ENCODE measurements at regions not wholly inside any gene's neighbourhood (a gene's known extent, or its start where the extent isn't known, plus 50 kb on each side); places are given as distances from the start of the nearest gene placed in this dataset.

DNA sequence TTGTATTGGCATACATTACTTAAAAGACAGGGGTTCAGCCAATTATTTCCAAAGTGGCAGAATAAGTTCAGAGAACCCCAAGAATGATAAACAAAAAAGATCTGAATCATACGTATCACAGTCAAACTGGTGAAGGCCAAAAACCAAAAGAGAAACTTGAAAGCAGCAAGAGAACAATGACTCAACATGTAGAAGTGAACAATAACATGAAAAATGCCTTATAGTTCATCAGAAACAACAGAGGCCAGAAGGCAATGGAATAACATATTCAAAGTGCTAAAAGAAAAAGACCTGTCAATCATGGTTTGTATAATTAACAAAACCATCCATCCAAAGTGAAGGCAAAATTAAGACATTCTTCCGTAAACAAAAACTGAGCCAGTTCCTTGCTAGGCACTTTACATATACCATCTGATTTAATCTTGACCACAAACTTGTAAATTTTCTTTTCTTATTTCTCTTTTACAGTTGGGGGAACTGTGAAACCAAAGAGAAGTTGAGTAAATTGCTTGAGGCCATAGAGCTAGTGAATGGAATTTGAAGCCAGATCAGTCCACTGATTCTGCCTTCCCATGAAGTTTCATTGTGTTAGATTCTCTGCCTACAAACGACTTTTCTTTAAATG is 232.1 kb upstream of the SEL1L start:
- TF ChIP-seq USF1 (CRISPR knock-in tag; IDR thresholded peaks at IDR 0.05) (no peak), OVOL2 (CRISPR knock-in tag; IDR thresholded peaks at IDR 0.05; ENCODE audit: borderline replicate concordance) (no peak), ESRRA (CRISPR knock-in tag; IDR thresholded peaks at IDR 0.05; ENCODE audit: borderline replicate concordance) (no peak), ZNF121 (CRISPR knock-in tag; IDR thresholded peaks at IDR 0.05) (no peak), USF2 (CRISPR knock-in tag; IDR thresholded peaks at IDR 0.05) (no peak), ZBTB21 (CRISPR knock-in tag; IDR thresholded peaks at IDR 0.05; ENCODE audit: borderline replicate concordance) (no peak), ZNF416 (CRISPR knock-in tag; IDR thresholded peaks at IDR 0.05) (no peak), NR2C2 (CRISPR knock-in tag; IDR thresholded peaks at IDR 0.05) (no peak)
- TF ChIP-seq, protein P1, sequence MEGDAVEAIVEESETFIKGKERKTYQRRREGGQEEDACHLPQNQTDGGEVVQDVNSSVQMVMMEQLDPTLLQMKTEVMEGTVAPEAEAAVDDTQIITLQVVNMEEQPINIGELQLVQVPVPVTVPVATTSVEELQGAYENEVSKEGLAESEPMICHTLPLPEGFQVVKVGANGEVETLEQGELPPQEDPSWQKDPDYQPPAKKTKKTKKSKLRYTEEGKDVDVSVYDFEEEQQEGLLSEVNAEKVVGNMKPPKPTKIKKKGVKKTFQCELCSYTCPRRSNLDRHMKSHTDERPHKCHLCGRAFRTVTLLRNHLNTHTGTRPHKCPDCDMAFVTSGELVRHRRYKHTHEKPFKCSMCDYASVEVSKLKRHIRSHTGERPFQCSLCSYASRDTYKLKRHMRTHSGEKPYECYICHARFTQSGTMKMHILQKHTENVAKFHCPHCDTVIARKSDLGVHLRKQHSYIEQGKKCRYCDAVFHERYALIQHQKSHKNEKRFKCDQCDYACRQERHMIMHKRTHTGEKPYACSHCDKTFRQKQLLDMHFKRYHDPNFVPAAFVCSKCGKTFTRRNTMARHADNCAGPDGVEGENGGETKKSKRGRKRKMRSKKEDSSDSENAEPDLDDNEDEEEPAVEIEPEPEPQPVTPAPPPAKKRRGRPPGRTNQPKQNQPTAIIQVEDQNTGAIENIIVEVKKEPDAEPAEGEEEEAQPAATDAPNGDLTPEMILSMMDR (IDR thresholded peaks at IDR 0.05): no peak
- TF ChIP-seq, protein P2, sequence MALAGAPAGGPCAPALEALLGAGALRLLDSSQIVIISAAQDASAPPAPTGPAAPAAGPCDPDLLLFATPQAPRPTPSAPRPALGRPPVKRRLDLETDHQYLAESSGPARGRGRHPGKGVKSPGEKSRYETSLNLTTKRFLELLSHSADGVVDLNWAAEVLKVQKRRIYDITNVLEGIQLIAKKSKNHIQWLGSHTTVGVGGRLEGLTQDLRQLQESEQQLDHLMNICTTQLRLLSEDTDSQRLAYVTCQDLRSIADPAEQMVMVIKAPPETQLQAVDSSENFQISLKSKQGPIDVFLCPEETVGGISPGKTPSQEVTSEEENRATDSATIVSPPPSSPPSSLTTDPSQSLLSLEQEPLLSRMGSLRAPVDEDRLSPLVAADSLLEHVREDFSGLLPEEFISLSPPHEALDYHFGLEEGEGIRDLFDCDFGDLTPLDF (CRISPR knock-in tag; IDR thresholded peaks at IDR 0.05): no peak
- TF ChIP-seq, protein P3, sequence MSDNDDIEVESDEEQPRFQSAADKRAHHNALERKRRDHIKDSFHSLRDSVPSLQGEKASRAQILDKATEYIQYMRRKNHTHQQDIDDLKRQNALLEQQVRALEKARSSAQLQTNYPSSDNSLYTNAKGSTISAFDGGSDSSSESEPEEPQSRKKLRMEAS (CRISPR knock-in tag; IDR thresholded peaks at IDR 0.05): no peak

All from WTC11 (cell line).